Fibroblast of lung (primary cell): ENCODE measurements at regions not wholly inside any gene's neighbourhood (a gene's known extent, or its start where the extent isn't known, plus 50 kb on each side); places are given as distances from the start of the nearest gene placed in this dataset.
"Not testable (repeated sequence)": the region's sequence is repeated elsewhere in the genome, so short reads cannot be mapped to it uniquely, and the experiment has no call there.

Experiments used
- CTCF ChIP-seq, 2 donors: IDR thresholded peaks in 1 of 2; conservative IDR thresholded peaks in 1 of 2; 1 replicate in 1 of 2; 2 replicates in 1 of 2; pipeline ENCODE4 v1.5.1; 2011 to 2012; ENCODE audit warnings: low read length in 2 of 2, control low read depth in 1 of 2, inconsistent platforms in 1 of 2, low read depth in 1 of 2, mild to moderate bottlenecking in 1 of 2
- EZH2 ChIP-seq: IDR thresholded peaks from 2 replicates; pipeline ENCODE4 v1.5.1; 2012; ENCODE audit warnings: low read length, control low read depth, mild to moderate bottlenecking; ENCODE audit errors: missing control alignments

GRCh38 chr5:116867825-116868224 is 293.2 kb upstream of the SEMA6A start:
- not testable (repeated sequence) for TF ChIP-seq CTCF (conservative IDR thresholded peaks at IDR 0.05 in 1 of 2, IDR thresholded peaks at IDR 0.05 in 1 of 2; ENCODE audit: low read depth in 1 of 2, low read length in 2 of 2); EZH2
